ENCODE measurements at regions not wholly inside any gene's neighbourhood (a gene's known extent, or its start where the extent isn't known, plus 50 kb on each side); places are given as distances from the start of the nearest gene placed in this dataset.
"Not testable (repeated sequence)": the region's sequence is repeated elsewhere in the genome, so short reads cannot be mapped to it uniquely, and the experiment has no call there.

GRCh38 chr1:149157409-149157808 lies 54.1 kb upstream of the NBPF9 start:
- H3K9me3 Mint-ChIP-seq; H3K27me3 Mint-ChIP-seq; ATAC-seq (ENCODE audit: low read depth); DNase-seq; POLR2A ChIA-PET; H3K36me3 Mint-ChIP-seq; H3K4me1 Mint-ChIP-seq: not testable (repeated sequence)
- H3K4me3 Mint-ChIP-seq: peak overlapping the region; percentile 22
- H3K27ac Mint-ChIP-seq: peak overlapping the region; percentile 70

- DNase-seq; POLR2A ChIA-PET; H3K9me3 Mint-ChIP-seq; H3K36me3 Mint-ChIP-seq; H3K4me1 Mint-ChIP-seq; ATAC-seq (ENCODE audit: low read depth); H3K27me3 Mint-ChIP-seq: not testable (repeated sequence)
- H3K27ac Mint-ChIP-seq: peak overlapping the region; percentile 12
- H3K4me3 Mint-ChIP-seq: peak overlapping the region; percentile 22
These were observed 55.0 kb upstream of the NBPF9 start for GRCh38 chr1:149158308-149158707.

- H3K9me3 Mint-ChIP-seq, H3K27me3 Mint-ChIP-seq, DNase-seq, H3K4me1 Mint-ChIP-seq, H3K36me3 Mint-ChIP-seq, H3K27ac Mint-ChIP-seq, H3K4me3 Mint-ChIP-seq, POLR2A ChIA-PET: not testable (repeated sequence)
- peak; percentile 87 for ATAC-seq (ENCODE audit: low read depth)
These were observed 59.7 kb upstream of the NBPF9 start for GRCh38 chr1:149163063-149163444.

GRCh38 chr1:149174765-149175164 lies 71.4 kb upstream of the NBPF9 start:
- H3K36me3 Mint-ChIP-seq; ATAC-seq (ENCODE audit: low read depth); DNase-seq; H3K4me1 Mint-ChIP-seq; H3K27me3 Mint-ChIP-seq; H3K9me3 Mint-ChIP-seq; POLR2A ChIA-PET: not testable (repeated sequence)
- H3K4me3 Mint-ChIP-seq: peak overlapping the region; percentile 75
- H3K27ac Mint-ChIP-seq: peak overlapping the region; percentile 72

- H3K4me1 Mint-ChIP-seq; ATAC-seq (ENCODE audit: low read depth); H3K27me3 Mint-ChIP-seq; H3K9me3 Mint-ChIP-seq; H3K36me3 Mint-ChIP-seq; POLR2A ChIA-PET: not testable (repeated sequence)
- peak overlapping the region; percentile 71 for H3K4me3 Mint-ChIP-seq
- peak overlapping the region; percentile 54 for H3K27ac Mint-ChIP-seq
- peak; percentile 38 for DNase-seq
These were observed 72.5 kb upstream of the NBPF9 start for GRCh38 chr1:149175812-149176211.

GRCh38 chr1:149176453-149177316 lies 73.3 kb upstream of the NBPF9 start:
- ATAC-seq (ENCODE audit: low read depth); H3K36me3 Mint-ChIP-seq; H3K4me1 Mint-ChIP-seq; H3K9me3 Mint-ChIP-seq; H3K27me3 Mint-ChIP-seq; POLR2A ChIA-PET: not testable (repeated sequence)
- Mint-ChIP-seq H3K27ac (peak overlapping the region; percentile 91), H3K4me3 (peak overlapping the region; percentile 85)
- DNase-seq: peak; percentile 79

- H3K9me3 Mint-ChIP-seq; DNase-seq; POLR2A ChIA-PET; H3K27ac Mint-ChIP-seq; ATAC-seq (ENCODE audit: low read depth); H3K4me1 Mint-ChIP-seq; H3K27me3 Mint-ChIP-seq; H3K36me3 Mint-ChIP-seq; H3K4me3 Mint-ChIP-seq: not testable (repeated sequence)
These were observed 87.4 kb upstream of the NBPF9 start for GRCh38 chr1:149190742-149191141.

GRCh38 chr1:149196651-149197050 lies 93.3 kb upstream of the NBPF9 start:
- ATAC-seq (ENCODE audit: low read depth); POLR2A ChIA-PET; H3K27me3 Mint-ChIP-seq; H3K9me3 Mint-ChIP-seq; H3K27ac Mint-ChIP-seq; H3K4me1 Mint-ChIP-seq; H3K36me3 Mint-ChIP-seq; H3K4me3 Mint-ChIP-seq; DNase-seq: not testable (repeated sequence)

- H3K36me3 Mint-ChIP-seq; H3K27me3 Mint-ChIP-seq; H3K4me3 Mint-ChIP-seq; DNase-seq; H3K27ac Mint-ChIP-seq; POLR2A ChIA-PET; H3K9me3 Mint-ChIP-seq; H3K4me1 Mint-ChIP-seq; ATAC-seq (ENCODE audit: low read depth): not testable (repeated sequence)
These were observed 97.2 kb upstream of the NBPF9 start for GRCh38 chr1:149200567-149200966.

- H3K4me1 Mint-ChIP-seq; H3K4me3 Mint-ChIP-seq; POLR2A ChIA-PET; H3K9me3 Mint-ChIP-seq; ATAC-seq (ENCODE audit: low read depth); H3K36me3 Mint-ChIP-seq; H3K27ac Mint-ChIP-seq; H3K27me3 Mint-ChIP-seq; DNase-seq: not testable (repeated sequence)
These were observed 98.9 kb upstream of the NBPF9 start for GRCh38 chr1:149202283-149202682.

GRCh38 chr1:149204396-149204795 lies 101.0 kb upstream of the NBPF9 start:
- H3K4me1 Mint-ChIP-seq; DNase-seq; H3K27me3 Mint-ChIP-seq; ATAC-seq (ENCODE audit: low read depth); H3K27ac Mint-ChIP-seq; POLR2A ChIA-PET; H3K9me3 Mint-ChIP-seq; H3K36me3 Mint-ChIP-seq; H3K4me3 Mint-ChIP-seq: not testable (repeated sequence)

- H3K4me3 Mint-ChIP-seq; H3K27ac Mint-ChIP-seq; H3K4me1 Mint-ChIP-seq; H3K36me3 Mint-ChIP-seq; H3K9me3 Mint-ChIP-seq; POLR2A ChIA-PET; H3K27me3 Mint-ChIP-seq; ATAC-seq (ENCODE audit: low read depth); DNase-seq: not testable (repeated sequence)
These were observed 105.5 kb upstream of the NBPF9 start for GRCh38 chr1:149208836-149209235.

- ATAC-seq (ENCODE audit: low read depth); H3K4me3 Mint-ChIP-seq; H3K9me3 Mint-ChIP-seq; H3K27me3 Mint-ChIP-seq; H3K4me1 Mint-ChIP-seq; DNase-seq; H3K27ac Mint-ChIP-seq; H3K36me3 Mint-ChIP-seq; POLR2A ChIA-PET: not testable (repeated sequence)
These were observed 108.5 kb upstream of the NBPF9 start for GRCh38 chr1:149211757-149212420.

GRCh38 chr1:149212946-149213345 lies 109.6 kb upstream of the NBPF9 start:
- H3K36me3 Mint-ChIP-seq; H3K4me3 Mint-ChIP-seq; H3K9me3 Mint-ChIP-seq; DNase-seq; H3K4me1 Mint-ChIP-seq; H3K27me3 Mint-ChIP-seq; ATAC-seq (ENCODE audit: low read depth); POLR2A ChIA-PET; H3K27ac Mint-ChIP-seq: not testable (repeated sequence)
